AML-193 (cell line): ENCODE measurements at regions not wholly inside any gene's neighbourhood (a gene's known extent, or its start where the extent isn't known, plus 50 kb on each side); places are given as distances from the start of the nearest gene placed in this dataset.

Experiments used
- DNase-seq, 2 experiments: peaks; one replicate each; lab custom pipeline; 2025; lab: John Stamatoyannopoulos, UW

DNA sequence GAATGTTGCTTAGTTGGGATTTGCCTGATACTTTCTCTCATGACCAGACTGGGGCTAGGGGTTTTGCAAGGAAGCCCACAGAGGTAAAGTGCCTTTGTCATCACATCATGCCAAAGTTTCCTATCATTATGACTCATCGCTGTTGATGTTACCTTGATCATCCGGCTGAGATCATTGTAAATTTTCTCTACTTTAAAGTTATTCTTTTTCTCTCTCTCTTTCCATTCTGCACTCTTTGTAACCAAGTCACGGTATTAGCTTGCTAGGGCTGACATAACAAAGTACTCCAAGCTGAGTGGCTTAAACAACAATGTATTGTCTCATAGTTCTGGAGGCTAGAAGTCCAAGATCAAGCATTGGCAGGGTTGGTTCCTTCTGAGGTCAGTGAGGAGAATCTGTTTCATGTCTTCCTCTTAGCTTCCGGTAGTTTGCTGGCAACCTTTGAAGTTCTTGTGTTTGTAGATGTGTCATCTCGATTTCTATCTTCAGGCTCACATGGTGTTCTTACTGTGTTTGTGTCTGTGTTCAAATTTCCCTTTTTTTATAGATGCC lies 113.0 kb downstream of the DTHD1 start:
- DNase-seq: no peak

DNA sequence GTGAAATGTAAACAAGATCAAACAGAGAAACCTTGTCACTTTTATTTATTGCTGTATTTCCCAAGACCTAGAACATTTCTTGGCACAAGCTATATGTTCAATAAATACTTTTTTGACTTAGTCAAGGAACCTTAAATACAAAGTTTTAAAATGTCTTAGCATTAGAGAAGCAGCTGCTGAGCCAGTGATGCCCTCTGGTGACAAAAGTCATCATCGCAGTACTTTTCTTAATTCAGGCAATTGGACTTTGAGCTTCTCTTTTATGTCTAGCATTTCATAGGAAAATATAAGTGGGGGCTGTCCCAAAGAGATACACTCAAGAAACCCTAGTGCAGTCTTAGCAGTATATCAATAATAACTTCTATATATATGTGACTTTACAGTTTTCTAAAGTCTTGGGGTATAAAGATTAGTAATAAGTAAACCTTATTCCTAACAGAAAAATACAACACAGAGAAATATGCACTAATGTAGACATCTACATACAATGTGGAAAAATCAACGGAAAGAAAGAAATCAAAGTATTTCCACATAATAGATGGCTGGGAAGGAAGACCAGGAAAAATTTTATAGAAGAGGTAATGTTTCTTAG lies 118.4 kb downstream of the DTHD1 start:
- peak; percentile 42 to 63 for DNase-seq

DNA sequence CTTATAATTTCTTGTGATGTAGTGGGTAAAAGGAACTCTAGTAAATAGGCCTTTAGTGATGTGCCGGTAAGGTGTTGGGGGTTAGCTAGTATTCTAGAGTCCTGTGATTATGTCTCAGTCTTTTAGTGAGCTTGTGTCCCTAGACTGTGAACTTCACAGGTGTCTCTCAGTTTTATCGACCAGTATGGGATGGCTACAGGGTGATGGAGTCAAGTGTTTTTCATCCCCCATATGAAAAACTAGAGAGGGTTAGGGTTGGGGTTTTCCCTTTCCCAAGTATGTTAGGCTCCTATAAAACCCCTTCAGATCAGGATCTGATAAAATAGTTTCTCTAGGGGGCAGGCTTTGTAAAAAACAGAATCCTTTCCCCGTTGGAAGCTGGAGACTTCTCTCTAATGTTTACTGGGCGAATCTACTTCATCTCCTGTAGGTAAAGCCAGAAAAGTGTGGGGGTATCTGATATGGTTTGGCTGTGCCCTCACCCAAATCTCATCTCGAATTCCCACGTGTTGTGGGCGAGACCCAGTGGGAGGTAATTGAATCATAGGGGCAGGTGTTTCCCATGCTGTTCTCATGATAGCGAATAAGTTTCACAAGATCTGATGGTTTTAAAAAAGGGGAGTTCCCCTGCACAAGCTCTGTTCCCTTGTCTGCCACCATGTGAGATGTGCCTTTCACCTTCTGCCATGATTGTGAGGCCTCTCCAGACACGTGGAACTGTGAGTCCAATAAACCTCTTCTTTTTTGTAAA lies 120.8 kb downstream of the DTHD1 start:
- no peak for DNase-seq

DNA sequence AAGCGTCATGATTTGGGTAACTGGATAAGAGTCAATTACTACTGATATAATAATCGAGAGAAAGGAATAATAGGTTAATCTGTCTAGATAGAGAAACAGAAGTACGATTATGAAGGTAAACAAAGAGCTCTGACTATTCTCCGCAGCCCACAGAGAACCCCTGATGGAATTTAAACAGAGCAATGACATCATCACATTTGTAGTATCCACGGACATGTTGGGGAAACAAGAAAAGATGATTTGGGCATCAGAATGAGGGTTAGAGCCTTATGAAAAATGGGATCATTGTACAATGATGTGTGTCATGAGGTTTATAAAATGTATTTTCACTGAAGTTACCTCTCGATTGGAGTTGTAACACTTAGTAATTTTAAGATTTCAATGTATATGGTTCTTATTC lies 129.9 kb downstream of the DTHD1 start:
- no peak for DNase-seq

DNA sequence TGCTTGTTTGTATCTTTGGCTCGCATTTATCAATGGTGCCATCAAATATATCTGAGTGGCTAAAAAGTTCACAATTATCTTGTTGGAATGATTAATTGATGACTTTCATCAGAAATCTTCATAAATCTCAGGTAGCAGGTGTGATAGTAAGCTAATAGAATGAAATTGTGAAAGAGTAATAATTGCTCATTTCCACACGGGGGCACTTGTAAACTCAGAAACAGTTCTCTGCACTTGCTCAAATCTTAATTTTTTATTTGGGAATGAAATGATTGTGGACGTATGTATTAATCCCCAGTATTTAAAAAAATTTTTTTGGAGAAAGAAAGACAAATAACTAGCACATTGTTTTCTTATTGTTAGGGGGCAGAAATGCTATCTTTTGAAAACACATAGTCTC lies 132.8 kb downstream of the DTHD1 start:
- peak in 1 of 2 experiments; percentile 27 for DNase-seq

DNA sequence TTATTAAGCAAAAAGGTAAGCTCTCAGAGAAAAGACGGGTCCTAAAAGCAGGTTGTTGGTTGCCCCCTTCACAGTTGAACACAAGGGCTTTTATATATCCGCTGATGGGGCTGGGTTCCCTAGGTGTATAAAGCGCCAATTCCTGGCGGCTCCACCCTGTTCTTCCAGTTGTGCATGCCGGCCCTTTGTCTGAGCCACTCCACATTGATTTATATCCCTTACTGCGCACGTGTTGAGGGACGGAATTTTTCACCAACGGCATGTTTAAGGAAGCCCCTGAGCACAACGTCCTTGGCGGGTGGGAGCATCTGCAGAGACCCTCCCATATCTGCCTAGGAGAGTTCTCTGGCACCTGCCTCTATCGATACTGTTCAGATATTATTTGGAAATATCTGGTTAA lies 135.7 kb downstream of the DTHD1 start:
- no peak for DNase-seq

DNA sequence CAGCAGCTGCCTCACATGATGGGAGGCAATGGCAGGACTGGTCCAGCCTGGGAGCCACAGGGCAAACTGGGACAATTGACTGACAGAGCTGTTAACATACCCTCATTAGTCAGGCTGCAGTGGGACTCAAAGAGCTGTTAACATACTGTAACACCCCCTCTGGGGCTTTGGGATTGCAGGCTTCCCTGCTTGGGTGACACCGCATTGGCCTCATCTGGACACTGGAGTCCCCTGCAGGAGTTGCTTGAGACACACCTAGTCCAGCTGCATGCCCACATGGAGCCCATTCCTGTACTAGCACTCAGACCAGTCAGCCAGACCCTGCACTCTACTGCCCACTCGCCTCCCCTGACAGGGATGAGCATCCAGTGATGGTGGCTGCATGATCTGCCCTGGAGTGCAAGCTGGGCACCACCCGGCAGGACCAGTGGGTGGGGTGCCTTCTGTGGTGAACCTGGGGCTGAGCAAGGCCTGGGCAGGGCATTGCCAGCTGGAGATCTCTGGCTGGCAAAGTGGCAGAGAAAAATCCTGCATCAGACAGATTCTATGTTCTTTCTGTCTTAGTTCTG lies 138.8 kb downstream of the DTHD1 start:
- DNase-seq: no peak

DNA sequence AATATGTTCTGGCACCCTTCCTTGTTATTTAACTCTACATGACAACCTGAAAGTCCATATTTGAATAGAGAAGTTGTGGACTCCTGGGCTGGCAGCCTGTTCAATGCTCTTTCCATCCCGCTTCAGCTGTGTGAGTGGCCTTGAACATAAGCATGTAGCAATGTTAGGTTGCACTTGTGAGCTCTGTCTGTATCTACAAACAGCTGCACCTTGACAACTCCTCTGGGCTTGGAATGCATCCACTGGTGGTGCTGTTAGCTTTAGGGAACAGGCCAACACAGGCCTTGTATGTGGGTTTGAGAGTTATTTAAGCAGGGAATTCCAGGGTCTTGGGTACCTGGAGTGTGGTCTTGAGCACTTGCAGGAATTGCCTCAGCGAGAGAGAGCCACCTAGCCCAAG lies 141.2 kb downstream of the DTHD1 start:
- DNase-seq: no peak

DNA sequence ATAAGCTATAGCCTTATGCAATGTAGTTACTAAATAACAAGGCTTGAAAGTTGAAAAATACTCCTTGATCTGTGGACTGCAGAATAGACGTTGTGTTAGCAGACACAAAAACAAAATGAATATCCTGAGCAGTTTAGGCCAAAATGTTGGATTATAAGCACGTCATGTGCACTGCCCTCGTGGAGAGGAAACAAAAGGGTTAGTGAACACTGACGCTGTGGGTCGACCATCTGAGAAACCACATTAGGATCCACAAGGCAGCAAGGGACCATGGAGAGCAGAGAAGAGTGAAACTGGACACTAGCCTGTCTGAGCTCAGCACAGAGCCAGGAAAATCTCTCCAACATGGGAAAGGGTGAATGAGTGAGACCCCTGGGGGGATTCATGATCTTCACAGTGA lies 145.3 kb downstream of the DTHD1 start:
- DNase-seq: no peak

DNA sequence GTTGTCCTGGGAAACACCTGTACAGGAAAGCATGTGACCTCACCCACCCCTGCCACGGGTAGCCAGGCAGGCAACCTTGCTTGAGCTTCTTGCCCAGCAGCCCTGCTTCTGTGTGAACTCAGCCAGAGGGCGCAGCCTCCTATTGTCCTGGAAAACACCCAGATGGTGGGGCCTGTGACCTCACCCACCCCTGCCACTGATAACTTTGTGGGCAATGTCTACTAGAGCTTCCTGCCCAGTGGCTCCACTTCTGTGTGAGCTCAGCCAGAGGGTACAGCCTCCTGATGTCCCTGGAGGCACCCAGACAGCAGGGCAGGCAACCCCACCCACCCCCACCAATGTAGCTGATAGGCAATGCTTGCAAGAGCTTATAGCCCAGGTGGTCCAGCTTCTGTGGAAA lies 146.3 kb downstream of the DTHD1 start:
- DNase-seq: no peak

DNA sequence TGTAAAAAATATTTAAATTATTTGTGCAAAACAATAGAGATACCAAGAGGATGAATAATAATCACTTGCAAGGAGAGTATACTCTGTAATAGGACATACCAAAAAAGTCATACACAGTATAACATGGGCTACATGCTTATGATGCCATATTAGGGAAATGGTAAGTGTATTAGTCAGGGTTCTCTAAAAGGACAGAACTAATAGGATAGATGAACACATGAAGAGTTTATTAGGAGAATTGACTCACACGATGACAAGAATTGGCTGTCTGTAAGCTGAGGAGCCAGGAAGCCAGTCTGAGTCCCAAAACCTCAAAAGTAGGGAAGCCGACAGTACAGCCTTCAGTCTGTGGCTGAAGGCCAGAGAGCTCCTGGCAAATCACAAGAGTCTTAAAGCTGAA lies 151.2 kb downstream of the DTHD1 start:
- no peak for DNase-seq

DNA sequence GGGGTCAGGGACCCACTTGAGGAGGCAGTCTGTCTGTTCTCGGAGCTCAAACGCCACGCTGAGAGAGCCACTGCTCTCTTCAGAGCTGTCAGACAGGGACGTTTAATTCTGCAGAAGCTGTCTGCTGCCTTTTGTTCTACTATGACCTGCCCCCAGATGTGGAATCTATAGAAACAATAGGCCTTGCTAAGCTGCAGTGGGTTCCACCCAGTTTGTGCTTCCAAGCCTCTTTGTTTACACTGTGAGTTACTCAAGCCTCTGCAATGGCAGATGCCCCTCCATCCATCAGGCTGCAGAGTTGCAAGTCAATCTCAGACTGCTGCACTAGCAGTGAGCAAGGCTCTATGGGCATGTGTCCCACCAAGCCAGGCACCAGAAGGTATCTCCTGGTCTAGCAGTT lies 158.1 kb downstream of the DTHD1 start:
- DNase-seq: no peak

DNA sequence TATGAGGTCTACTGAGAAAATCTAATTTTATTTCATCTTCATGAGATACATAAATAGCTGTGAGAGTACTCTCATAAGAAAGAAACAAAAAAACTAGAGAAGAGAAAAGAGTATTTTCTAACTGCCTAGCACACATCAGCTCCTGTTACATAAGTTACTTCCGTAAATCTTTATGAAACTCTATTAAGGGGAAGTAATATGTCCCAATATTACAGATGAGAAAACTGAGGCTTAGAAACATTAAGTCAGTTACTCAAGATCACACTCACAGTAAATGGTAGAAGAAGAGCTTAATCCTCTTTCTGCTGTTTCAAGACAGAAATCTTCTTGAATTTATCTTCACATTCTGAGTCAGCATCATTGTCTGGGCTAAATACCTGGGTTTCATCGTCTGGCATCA lies 164.1 kb downstream of the DTHD1 start:
- peak; percentile 19 to 24 for DNase-seq

DNA sequence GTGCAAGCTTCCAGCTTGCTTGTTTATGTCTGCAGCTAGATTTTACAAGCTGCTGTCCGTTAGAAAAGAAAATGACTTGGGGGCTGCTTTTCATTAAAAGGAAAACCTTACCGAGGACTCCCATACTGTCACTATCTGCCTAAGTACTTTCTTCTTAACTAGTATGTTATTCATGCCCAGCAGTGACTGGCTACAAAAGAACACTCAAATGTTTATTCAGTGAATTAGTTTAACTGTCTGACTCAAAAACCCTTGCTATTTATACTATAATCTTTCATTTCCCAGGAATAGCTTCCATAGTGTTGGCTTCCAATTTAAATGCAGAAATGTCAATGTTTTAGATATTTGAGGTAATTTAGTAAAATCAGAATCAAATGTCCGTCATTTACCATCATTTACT lies 164.9 kb downstream of the DTHD1 start:
- DNase-seq: no peak

DNA sequence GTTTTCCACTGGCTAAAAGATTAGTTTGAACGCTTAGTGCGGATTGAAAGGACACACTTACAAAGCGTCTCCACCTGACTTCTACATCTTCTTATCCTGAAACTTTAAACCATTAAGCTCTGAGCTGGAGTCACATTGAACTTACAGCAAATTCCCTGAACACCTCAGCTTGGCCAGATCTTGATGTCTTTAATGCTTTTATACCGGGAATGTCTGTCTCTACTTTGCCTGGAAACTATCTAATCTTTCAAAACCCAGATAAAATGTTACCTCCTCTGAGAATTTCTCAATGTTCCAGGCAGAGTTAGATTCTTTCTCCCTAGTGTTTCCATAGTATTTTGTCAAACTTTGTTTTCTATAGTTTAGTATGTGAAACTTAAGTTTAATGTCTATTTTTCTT lies 179.9 kb downstream of the DTHD1 start:
- DNase-seq: no peak

DNA sequence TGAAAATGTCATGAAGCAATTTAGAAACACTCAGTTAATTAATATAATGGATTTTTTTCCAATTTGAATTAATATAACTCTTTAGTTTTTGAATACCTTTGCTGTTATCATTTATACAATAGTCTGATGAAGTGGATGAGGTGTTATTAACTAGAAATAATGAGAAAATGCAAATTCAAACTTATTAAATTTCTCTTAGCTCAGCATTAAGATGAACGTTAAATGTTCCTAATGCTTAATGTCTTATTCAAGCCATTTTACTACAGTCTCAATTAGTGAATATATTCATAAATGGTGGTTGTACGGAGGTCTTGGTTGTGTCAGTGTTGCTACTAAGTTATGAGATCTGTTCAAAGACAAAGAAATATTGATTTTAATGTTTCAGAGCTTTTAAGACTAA lies 186.3 kb downstream of the DTHD1 start:
- no peak for DNase-seq

DNA sequence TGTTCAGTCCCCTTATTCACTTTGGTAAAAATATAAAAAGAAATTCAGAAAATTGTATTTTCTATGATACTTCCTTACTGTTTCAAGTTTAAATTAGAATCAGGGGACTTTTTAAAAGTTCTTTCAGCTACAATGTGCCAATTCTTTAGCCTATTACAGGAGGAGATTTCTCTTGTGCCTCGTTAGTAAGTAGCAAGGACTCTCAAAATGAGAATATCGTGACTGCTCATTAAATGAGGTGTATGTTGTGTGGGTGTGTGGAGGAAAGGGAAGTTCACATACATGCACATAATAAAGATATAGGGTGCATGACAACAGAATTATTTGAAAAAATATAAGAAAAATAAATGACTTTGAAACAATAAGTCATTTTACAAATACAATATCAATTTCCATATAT lies 190.5 kb downstream of the DTHD1 start:
- DNase-seq: no peak

DNA sequence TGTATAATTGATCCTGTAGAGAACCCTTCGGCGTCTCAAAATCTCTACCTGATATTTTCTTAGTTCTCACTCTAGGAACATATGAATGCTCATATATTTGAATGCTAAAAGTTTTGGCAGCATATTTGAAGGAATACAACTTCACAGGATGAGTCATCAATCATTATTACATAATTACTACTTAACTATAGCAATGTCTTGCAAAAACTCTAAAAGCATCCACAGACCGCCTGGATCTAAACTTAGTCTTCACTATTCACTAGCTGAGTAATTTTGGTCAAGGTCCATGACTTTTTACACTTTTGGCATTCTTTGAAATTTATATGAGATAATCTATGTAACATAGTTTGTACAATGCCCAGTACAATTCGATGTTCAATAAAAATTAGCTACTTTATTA lies 194.7 kb downstream of the DTHD1 start:
- DNase-seq: no peak

DNA sequence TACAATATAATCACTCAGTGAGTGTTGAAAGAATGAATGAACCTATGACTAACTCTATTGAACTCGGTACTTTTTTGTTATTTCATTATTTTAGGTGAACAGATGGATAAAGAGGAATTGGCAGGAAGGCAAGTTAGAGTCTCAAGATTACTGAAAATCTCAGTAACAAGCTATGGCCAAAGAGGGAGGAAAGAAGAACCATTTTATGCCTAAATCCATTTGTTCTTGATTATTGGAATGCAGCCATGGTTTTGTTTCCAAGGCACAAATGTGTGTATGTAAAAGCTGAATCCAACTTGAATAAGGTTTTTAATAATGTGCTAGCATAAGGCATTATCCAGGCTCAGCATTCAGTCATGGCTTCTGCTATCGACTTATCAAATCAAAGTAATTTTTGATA lies 196.4 kb downstream of the DTHD1 start:
- DNase-seq: no peak

DNA sequence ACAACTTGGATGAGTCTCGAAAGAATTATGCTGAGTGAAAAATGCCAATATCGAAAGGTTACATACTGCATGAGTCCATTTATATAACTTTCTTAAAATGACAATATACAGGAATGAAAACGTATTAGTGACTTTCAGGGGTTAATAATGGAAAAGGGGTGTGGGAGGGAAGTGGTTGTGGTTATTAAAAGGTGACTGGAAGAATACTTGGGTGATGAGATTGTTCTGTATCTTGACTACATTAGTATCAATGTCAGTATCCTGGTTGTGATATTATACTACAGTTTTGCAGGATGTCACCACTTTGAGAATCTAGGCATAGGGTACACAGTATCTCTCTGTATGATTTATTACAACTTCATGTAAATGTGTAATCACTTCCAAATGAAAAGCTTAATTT lies 204.5 kb downstream of the DTHD1 start:
- no peak for DNase-seq

DNA sequence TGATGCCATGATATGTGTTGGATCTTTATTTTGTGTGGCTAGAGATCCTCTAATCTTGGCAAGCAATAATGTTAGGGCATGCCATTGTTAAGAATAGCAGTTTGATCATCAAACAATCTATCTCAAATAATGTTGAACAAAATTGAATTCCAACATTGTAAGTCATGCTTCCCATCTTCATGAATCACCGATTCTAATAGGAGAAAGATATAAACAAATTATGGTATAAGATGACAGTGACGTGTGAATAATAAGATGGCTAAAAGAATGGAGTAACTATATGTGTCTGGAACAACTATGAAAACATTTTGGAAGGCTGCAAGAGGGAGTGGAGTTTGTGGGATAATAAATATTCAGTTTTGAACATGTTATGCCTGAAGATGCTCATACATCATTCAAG lies 208.4 kb downstream of the DTHD1 start:
- DNase-seq: no peak

DNA sequence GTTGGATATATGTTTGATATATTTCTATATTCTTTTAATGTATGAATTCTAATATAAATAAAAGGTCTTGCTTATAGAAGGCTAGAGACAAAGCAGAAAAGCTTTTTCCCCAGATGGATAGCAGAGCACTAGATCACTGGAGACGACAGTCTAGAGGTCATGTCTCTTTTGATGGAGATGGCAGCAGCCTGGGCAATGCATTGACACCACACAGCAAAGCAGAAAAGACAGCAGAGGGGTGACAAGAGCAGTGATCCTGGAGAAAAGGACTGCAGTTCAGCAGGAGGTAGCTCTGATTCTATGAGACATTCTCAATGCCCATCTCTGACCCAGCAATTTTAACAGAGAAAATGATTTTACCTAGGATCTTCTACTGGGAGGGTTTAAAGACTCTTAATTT lies 210.6 kb downstream of the DTHD1 start:
- no peak for DNase-seq

DNA sequence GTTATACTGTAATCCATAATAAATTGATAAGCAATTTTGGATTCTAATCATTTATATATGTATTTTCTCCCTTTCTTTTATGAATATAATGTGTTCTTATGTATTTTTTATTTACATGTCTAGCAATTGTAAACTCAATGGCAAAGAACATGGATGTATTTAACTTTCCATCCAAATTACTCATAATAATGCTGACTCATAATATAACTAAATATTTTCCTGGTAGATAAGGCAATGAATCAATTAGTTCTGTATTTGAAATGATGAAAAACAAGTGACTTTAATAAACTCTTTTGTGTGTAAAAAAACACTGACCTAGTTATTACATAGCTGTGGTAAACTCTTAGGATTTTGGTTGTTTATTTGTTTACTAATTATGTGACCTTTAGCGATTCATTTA lies 211.2 kb downstream of the DTHD1 start:
- DNase-seq: no peak

DNA sequence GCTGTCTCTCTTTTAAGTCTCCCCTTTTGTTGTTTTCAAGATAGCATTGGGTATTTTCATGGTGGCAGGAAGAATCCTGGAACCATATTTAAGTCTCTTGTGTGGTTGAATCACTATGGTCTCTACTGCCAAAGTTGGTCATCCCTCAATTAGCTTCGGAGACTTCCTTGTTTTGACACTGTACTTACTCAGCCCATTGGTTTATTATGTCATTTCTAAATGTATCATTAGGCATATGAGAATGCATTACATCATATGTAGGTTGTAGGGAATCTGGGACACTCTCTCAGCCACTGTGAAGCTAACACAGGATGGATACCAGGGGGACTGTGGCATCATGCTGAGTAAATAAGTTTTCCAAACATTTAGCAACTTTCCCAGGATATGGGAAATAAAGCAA lies 211.8 kb downstream of the DTHD1 start:
- no peak for DNase-seq
